OCI-LY7 (cell line): ENCODE measurements at regions not wholly inside any gene's neighbourhood (a gene's known extent, or its start where the extent isn't known, plus 50 kb on each side); places are given as distances from the start of the nearest gene placed in this dataset.

Experiments used
- BruUV-seq: library from RNA; stranded (reverse); fragments of 400-500 nt; replicated peaks from 2 replicates; lab custom pipeline; 2021; lab: Mats Ljungman, UMichigan
- CTCF ChIA-PET: fragments of 300-600 bp; sonication (Branson Sonifier 250); formaldehyde crosslinking; loops from one replicate; lab custom pipeline; 2022; ENCODE audit warnings: antibody characterized with exemption; ENCODE audit not compliant: unreplicated experiment; lab: Charles Lee
- POLR2A ChIA-PET: fragments of 300-600 bp; sonication (Branson Sonifier 250); formaldehyde crosslinking; loops from one replicate; lab custom pipeline; 2022; ENCODE audit warnings: antibody characterized with exemption; lab: Charles Lee
- DNase-seq: peaks from one replicate; pipeline ENCODE4 v3.0.0-alpha.2; 2015; ENCODE audit warnings: low spot score
- H2AFZ ChIP-seq: fragments of 200-600 bp; sonication (generic), shearing (Covaris generic); 2 replicates; pipeline ENCODE4 v1.6.1; 2014; ENCODE audit warnings: mild to moderate bottlenecking, antibody characterized with exemption, low read length, moderate library complexity
- H3K27ac ChIP-seq: fragments of 200-600 bp; sonication (generic); 2 replicates; pipeline ENCODE4 v1.5.1; 2014; ENCODE audit warnings: mixed run types, low read depth, mild to moderate bottlenecking, moderate library complexity, low read length, inconsistent platforms; ENCODE audit not compliant: poor library complexity, severe bottlenecking
- H3K36me3 ChIP-seq: fragments of 200-600 bp; sonication (generic); 2 replicates; pipeline ENCODE4 v1.6.1; 2014; ENCODE audit warnings: mild to moderate bottlenecking, antibody characterized with exemption, low read length, moderate library complexity, mixed read lengths; ENCODE audit not compliant: insufficient read depth
- H3K4me1 ChIP-seq: fragments of 200-600 bp; sonication (generic); 2 replicates; pipeline ENCODE4 v1.5.1; 2014; ENCODE audit warnings: mild to moderate bottlenecking, low read length; ENCODE audit not compliant: insufficient read depth, poor library complexity, severe bottlenecking
- H3K4me2 ChIP-seq: fragments of 200-600 bp; sonication (generic); 2 replicates; pipeline ENCODE4 v1.6.1; 2014; ENCODE audit warnings: mild to moderate bottlenecking, low read length
- H3K4me3 ChIP-seq: fragments of 200-600 bp; sonication (generic); 2 replicates; pipeline ENCODE4 v1.5.1; 2014; ENCODE audit warnings: mild to moderate bottlenecking, low read depth, low read length; ENCODE audit not compliant: poor library complexity, severe bottlenecking
- H3K79me2 ChIP-seq: fragments of 200-600 bp; sonication (generic); 2 replicates; pipeline ENCODE4 v1.6.1; 2016; ENCODE audit warnings: low read depth, mild to moderate bottlenecking, low read length, moderate library complexity, mixed read lengths; ENCODE audit not compliant: insufficient read depth
- H3K9me2 ChIP-seq: fragments of 200-600 bp; sonication (generic); 2 replicates; pipeline ENCODE4 v1.6.1; 2016; ENCODE audit warnings: mild to moderate bottlenecking, low read length, mixed read lengths; ENCODE audit not compliant: insufficient read depth
- H3K9me3 ChIP-seq: fragments of 200-600 bp; sonication (generic); 2 replicates; pipeline ENCODE4 v1.6.1; 2014; ENCODE audit warnings: mild to moderate bottlenecking, mixed run types, low read length, mixed read lengths
- H4K20me1 ChIP-seq: fragments of 200-600 bp; sonication (generic); 2 replicates; pipeline ENCODE4 v1.6.1; 2014; ENCODE audit warnings: mild to moderate bottlenecking, antibody characterized with exemption, low read length, moderate library complexity, mixed read lengths; ENCODE audit not compliant: insufficient read depth
- EZH2phosphoT487 ChIP-seq: fragments of 200-600 bp; sonication (generic); IDR thresholded peaks from 2 replicates; pipeline ENCODE4 v1.6.1; 2018; ENCODE audit warnings: low read depth, borderline replicate concordance, mild to moderate bottlenecking, mixed run types, antibody characterized with exemption, low read length, moderate library complexity, mixed read lengths
- intact Hi-C: fragments of 100-400 bp; cut with micrococcal nuclease; formaldehyde crosslinking; loops from one replicate; pipeline ENCODE4 v1.10.0; 2022; ENCODE audit not compliant: unreplicated experiment
- TF ChIP-seq, protein P1 (sequence below): fragments of 200-600 bp; sonication (generic); conservative IDR thresholded peaks from 2 replicates; pipeline ENCODE4 v1.5.1; 2014; ENCODE audit warnings: mild to moderate bottlenecking, antibody characterized with exemption, low read length, moderate library complexity, mixed read lengths

DNA sequence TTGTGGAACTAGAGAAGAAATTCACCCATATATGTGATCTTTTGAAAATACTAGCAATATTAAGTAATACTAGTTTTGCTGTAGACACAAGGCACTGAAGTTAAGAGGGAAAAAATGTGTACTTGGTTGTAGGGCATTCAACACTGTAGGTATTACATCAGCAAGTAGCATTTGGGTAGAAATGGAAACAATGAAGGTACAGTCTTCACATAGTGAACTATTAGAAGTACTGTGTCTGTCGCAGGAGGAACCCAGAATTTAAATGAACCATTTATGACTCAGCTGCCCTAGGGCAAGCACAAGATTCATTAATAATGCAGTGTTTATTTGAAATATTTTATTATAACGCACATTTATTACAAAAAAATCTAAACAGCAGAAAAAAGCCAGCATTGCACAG, 572.7 kb upstream of the TENM3 start:
- BruUV-seq: no TSS peak
- Histone ChIP-seq H4K20me1 (no peaks in the 10 kb centered on the region), H3K27ac (no peak overlapping the region), H3K4me2 (no peak overlapping the region), H3K79me2 (no peaks in the 10 kb centered on the region), H2AFZ (no peak overlapping the region), H3K4me1 (no peaks in the 10 kb centered on the region), H3K9me2 (no peaks in the 10 kb centered on the region), H3K4me3 (no peak overlapping the region), H3K9me3 (no peaks in the 10 kb centered on the region), H3K36me3 (no peaks in the 10 kb centered on the region)
- ChIA-PET POLR2A (no interaction called here), CTCF (no interaction called here)
- intact Hi-C loops: no loop called here
- DNase-seq: no peak
- TF ChIP-seq, protein P1, sequence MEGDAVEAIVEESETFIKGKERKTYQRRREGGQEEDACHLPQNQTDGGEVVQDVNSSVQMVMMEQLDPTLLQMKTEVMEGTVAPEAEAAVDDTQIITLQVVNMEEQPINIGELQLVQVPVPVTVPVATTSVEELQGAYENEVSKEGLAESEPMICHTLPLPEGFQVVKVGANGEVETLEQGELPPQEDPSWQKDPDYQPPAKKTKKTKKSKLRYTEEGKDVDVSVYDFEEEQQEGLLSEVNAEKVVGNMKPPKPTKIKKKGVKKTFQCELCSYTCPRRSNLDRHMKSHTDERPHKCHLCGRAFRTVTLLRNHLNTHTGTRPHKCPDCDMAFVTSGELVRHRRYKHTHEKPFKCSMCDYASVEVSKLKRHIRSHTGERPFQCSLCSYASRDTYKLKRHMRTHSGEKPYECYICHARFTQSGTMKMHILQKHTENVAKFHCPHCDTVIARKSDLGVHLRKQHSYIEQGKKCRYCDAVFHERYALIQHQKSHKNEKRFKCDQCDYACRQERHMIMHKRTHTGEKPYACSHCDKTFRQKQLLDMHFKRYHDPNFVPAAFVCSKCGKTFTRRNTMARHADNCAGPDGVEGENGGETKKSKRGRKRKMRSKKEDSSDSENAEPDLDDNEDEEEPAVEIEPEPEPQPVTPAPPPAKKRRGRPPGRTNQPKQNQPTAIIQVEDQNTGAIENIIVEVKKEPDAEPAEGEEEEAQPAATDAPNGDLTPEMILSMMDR: no peak
- TF ChIP-seq EZH2phosphoT487: no peak

DNA sequence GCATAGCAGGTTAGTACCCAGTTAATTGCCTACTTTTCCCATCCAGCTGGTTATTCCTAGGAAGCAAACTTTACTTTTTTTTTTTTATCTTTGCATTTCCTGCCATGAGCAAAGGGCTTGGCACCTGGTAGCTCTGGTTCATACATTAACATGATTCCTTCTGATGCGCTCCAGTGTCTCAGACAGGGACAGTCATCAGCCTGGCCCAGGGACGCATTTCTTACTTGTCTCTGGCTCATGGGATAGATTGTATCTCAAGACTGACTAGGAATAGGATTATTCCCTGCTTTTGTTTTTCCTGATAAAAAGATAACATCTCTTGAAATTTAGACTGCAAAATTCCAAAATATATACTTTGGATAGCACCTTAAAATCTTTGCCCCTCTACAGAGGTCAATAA, 571.5 kb upstream of the TENM3 start:
- Histone ChIP-seq H2AFZ (no peak overlapping the region), H3K4me1 (no peaks in the 10 kb centered on the region), H3K36me3 (no peaks in the 10 kb centered on the region), H3K4me3 (no peak overlapping the region), H3K9me2 (no peaks in the 10 kb centered on the region), H3K9me3 (no peaks in the 10 kb centered on the region), H4K20me1 (no peaks in the 10 kb centered on the region), H3K4me2 (no peak overlapping the region), H3K79me2 (no peaks in the 10 kb centered on the region), H3K27ac (no peak overlapping the region)
- intact Hi-C loops: no loop called here
- TF ChIP-seq, protein P1: no peak
- TF ChIP-seq EZH2phosphoT487: no peak
- no peak for DNase-seq
- ChIA-PET CTCF (no interaction called here), POLR2A (interaction anchor here (0.7 kb wide), 1 partner anchor 39 kb away, joined by 3 read pairs; no protein-coding TSS in a partner anchor)
- BruUV-seq: no TSS peak

DNA sequence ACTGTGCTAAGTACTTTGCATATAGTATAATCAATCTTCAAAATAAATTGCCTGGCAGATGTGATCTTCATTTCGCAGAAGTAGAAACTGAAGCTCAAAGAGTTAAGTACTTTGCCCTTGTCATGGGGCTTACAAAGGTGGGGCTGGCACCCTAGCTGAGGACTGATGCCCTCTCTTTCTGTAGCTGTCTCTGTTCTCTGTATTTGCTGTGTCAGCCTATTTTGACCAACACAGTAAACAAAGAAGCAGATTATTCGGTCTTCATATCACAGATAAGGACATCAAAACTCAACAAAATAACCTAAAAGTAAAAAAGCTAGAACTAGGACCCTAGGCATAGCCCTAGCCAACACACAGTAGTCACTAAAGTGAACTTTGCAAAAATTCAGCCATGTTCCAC, 570.5 kb upstream of the TENM3 start:
- H2AFZ ChIP-seq: no peak overlapping the region
- H3K4me3 ChIP-seq: no peak overlapping the region
- no peak overlapping the region for H3K4me2 ChIP-seq
- TF ChIP-seq, protein P1: no peak
- no peak for TF ChIP-seq EZH2phosphoT487
- CTCF ChIA-PET: no interaction called here
- no TSS peak for BruUV-seq
- H4K20me1 ChIP-seq: no peaks in the 10 kb centered on the region
- no peak overlapping the region for H3K27ac ChIP-seq
- H3K9me2 ChIP-seq: no peaks in the 10 kb centered on the region
- POLR2A ChIA-PET: interaction anchor here (0.6 kb wide), 1 partner anchor 164 kb away, joined by 3 read pairs; no protein-coding TSS in a partner anchor
- intact Hi-C loops: no loop called here
- H3K9me3 ChIP-seq: no peaks in the 10 kb centered on the region
- no peaks in the 10 kb centered on the region for H3K4me1 ChIP-seq
- H3K79me2 ChIP-seq: no peaks in the 10 kb centered on the region
- no peak for DNase-seq
- no peaks in the 10 kb centered on the region for H3K36me3 ChIP-seq
